GM23248 (cell line): ENCODE measurements at regions not wholly inside any gene's neighbourhood (a gene's known extent, or its start where the extent isn't known, plus 50 kb on each side); places are given as distances from the start of the nearest gene placed in this dataset.

Experiments
- DNase-seq: peaks from one replicate; pipeline ENCODE4 v3.0.0-alpha.2; 2015
- H2AFZ ChIP-seq: fragments of 200-600 bp; sonication (generic); 2 replicates; pipeline ENCODE4 v1.6.1; 2016; ENCODE audit warnings: antibody characterized with exemption
- H3F3A ChIP-seq: fragments of 200-600 bp; sonication (generic); 2 replicates; pipeline ENCODE4 v1.6.1; 2016; ENCODE audit warnings: mild to moderate bottlenecking, antibody characterized with exemption, mixed run types; ENCODE audit not compliant: insufficient read depth
- H3K27ac ChIP-seq: fragments of 200-600 bp; sonication (generic); 2 replicates; pipeline ENCODE4 v1.5.1; 2016; ENCODE audit warnings: mild to moderate bottlenecking
- H3K27me3 ChIP-seq: fragments of 200-600 bp; sonication (generic); replicated peaks from 2 replicates; pipeline ENCODE4 v1.6.1; 2016; ENCODE audit warnings: mild to moderate bottlenecking; ENCODE audit not compliant: insufficient read depth
- H3K36me3 ChIP-seq: fragments of 200-600 bp; sonication (generic); 2 replicates; pipeline ENCODE4 v1.6.1; 2016; ENCODE audit warnings: low read depth, mild to moderate bottlenecking
- H3K4me1 ChIP-seq: fragments of 200-600 bp; sonication (generic); 2 replicates; pipeline ENCODE4 v1.6.1; 2016; ENCODE audit warnings: mild to moderate bottlenecking; ENCODE audit not compliant: insufficient read depth
- H3K4me2 ChIP-seq: fragments of 200-600 bp; sonication (generic); one replicate; pipeline ENCODE4 v1.6.1; 2016; ENCODE audit warnings: mild to moderate bottlenecking; ENCODE audit not compliant: unreplicated experiment
- H3K4me3 ChIP-seq: fragments of 200-600 bp; sonication (generic); 2 replicates; pipeline ENCODE4 v1.5.1; 2016; ENCODE audit warnings: mild to moderate bottlenecking
- H3K79me2 ChIP-seq: fragments of 200-600 bp; sonication (generic); 2 replicates; pipeline ENCODE4 v1.6.1; 2016; ENCODE audit warnings: mild to moderate bottlenecking; ENCODE audit not compliant: insufficient read depth
- H3K9ac ChIP-seq: fragments of 200-600 bp; sonication (generic); 2 replicates; pipeline ENCODE4 v1.6.1; 2016; ENCODE audit warnings: mild to moderate bottlenecking
- H3K9me2 ChIP-seq: fragments of 200-600 bp; sonication (generic); 2 replicates; pipeline ENCODE4 v1.6.1; 2016; ENCODE audit warnings: mixed run types, mild to moderate bottlenecking, moderate library complexity; ENCODE audit not compliant: insufficient read depth
- H3K9me3 ChIP-seq: fragments of 200-600 bp; sonication (generic); one replicate; pipeline ENCODE4 v1.6.1; 2017; ENCODE audit warnings: low read depth
- H4K20me1 ChIP-seq: fragments of 200-600 bp; sonication (generic); 2 replicates; pipeline ENCODE4 v1.6.0; 2016; ENCODE audit not compliant: insufficient read depth
- EZH2 ChIP-seq: fragments of 200-600 bp; sonication (generic); IDR thresholded peaks from 2 replicates; pipeline ENCODE4 v1.6.1; 2018; ENCODE audit warnings: antibody characterized with exemption, mild to moderate bottlenecking; ENCODE audit not compliant: insufficient read depth, poor library complexity, severe bottlenecking
- EZH2phosphoT487 ChIP-seq: fragments of 200-600 bp; sonication (generic); IDR thresholded peaks from 2 replicates; pipeline ENCODE4 v1.6.1; 2018; ENCODE audit warnings: antibody characterized with exemption, moderate library complexity, mild to moderate bottlenecking, low read depth; ENCODE audit not compliant: insufficient read depth
- WGBS, 2 experiments: methylation state at CpG; one replicate each; pipeline ENCODE4 v1.1.6; 2015 to 2017; ENCODE audit warnings: low lambda C conversion rate in 2 of 2, low coverage in 1 of 2; ENCODE audit errors: missing lambda C conversion rate in 2 of 2; 5-methylcytosine and 5-hydroxymethylcytosine counted together
- in situ Hi-C: fragments of 300-500 bp; cut with MboI; formaldehyde crosslinking; loops from 2 replicates; pipeline ENCODE4 v1.15.0; 2020

GRCh38 chr13:111575276-111575675 lies 254.8 kb downstream of the TEX29 start:
- in situ Hi-C loops = no loop called here
- Histone ChIP-seq H3K36me3 (no peaks in the 10 kb centered on the region), H3K4me2 (no peak overlapping the region), H4K20me1 (no peaks in the 10 kb centered on the region), H3K79me2 (no peaks in the 10 kb centered on the region), H3K27ac (no peak overlapping the region), H3K4me1 (no peaks in the 10 kb centered on the region), H3K9me2 (no peaks in the 10 kb centered on the region), H3F3A (no peaks in the 10 kb centered on the region), H3K27me3 (no peaks in the 10 kb centered on the region), H3K9ac (no peak overlapping the region), H3K4me3 (no peak overlapping the region), H3K9me3 (no peaks in the 10 kb centered on the region), H2AFZ (no peak overlapping the region)
- TF ChIP-seq EZH2phosphoT487 (no peak), EZH2 (no peak)
- WGBS, 2 experiments = 49 to 53% methylated on average over 9 of the region's 9 CpGs
- no peak for DNase-seq

- TF ChIP-seq EZH2 (no peak), EZH2phosphoT487 (no peak)
- Histone ChIP-seq H3F3A (no peaks in the 10 kb centered on the region), H3K9me3 (no peaks in the 10 kb centered on the region), H3K9ac (no peak overlapping the region), H3K9me2 (no peaks in the 10 kb centered on the region), H3K4me1 (no peaks in the 10 kb centered on the region), H4K20me1 (no peaks in the 10 kb centered on the region), H3K4me3 (no peak overlapping the region), H3K4me2 (no peak overlapping the region), H3K36me3 (no peaks in the 10 kb centered on the region), H3K27ac (no peak overlapping the region), H3K27me3 (no peaks in the 10 kb centered on the region), H3K79me2 (no peaks in the 10 kb centered on the region), H2AFZ (no peak overlapping the region)
- in situ Hi-C loops = no loop called here
- WGBS, 2 experiments = 2 to 3% methylated on average over 5 of the region's 5 CpGs
- DNase-seq = no peak
Measured at GRCh38 chr13:111575719-111576118, 255.3 kb downstream of the TEX29 start.

GRCh38 chr13:111577208-111577828 lies 256.9 kb downstream of the TEX29 start:
- in situ Hi-C loops = no loop called here
- WGBS, 2 experiments = 0 to 4% methylated on average over 9 of the region's 9 CpGs
- H3K9me3 ChIP-seq = no peaks in the 10 kb centered on the region
- no peak overlapping the region for H3K9ac ChIP-seq
- H3K36me3 ChIP-seq = no peaks in the 10 kb centered on the region
- H3K4me2 ChIP-seq = no peak overlapping the region
- no peaks in the 10 kb centered on the region for H4K20me1 ChIP-seq
- no peak overlapping the region for H3K4me3 ChIP-seq
- no peaks in the 10 kb centered on the region for H3K79me2 ChIP-seq
- no peak for TF ChIP-seq EZH2
- no peak for TF ChIP-seq EZH2phosphoT487
- no peaks in the 10 kb centered on the region for H3K9me2 ChIP-seq
- no peak overlapping the region for H3K27ac ChIP-seq
- no peak overlapping the region for H2AFZ ChIP-seq
- no peaks in the 10 kb centered on the region for H3K27me3 ChIP-seq
- no peaks in the 10 kb centered on the region for H3F3A ChIP-seq
- DNase-seq = no peak
- no peaks in the 10 kb centered on the region for H3K4me1 ChIP-seq

- Histone ChIP-seq H3K9me3 (no peaks in the 10 kb centered on the region), H3K4me2 (no peak overlapping the region), H3K4me1 (no peaks in the 10 kb centered on the region), H3K9me2 (no peaks in the 10 kb centered on the region), H2AFZ (no peak overlapping the region), H3K79me2 (no peaks in the 10 kb centered on the region), H3F3A (no peaks in the 10 kb centered on the region), H3K4me3 (no peak overlapping the region), H3K27me3 (no peaks in the 10 kb centered on the region), H3K9ac (no peak overlapping the region), H4K20me1 (no peaks in the 10 kb centered on the region), H3K27ac (no peak overlapping the region), H3K36me3 (no peaks in the 10 kb centered on the region)
- no peak for DNase-seq
- in situ Hi-C loops = no loop called here
- 21 to 22% methylated on average over 15 of the region's 15 CpGs for WGBS, 2 experiments
- TF ChIP-seq EZH2 (no peak), EZH2phosphoT487 (no peak)
Measured at GRCh38 chr13:111577956-111578605, 257.6 kb downstream of the TEX29 start.
